Karpas-422 (cell line): ENCODE measurements at regions not wholly inside any gene's neighbourhood (a gene's known extent, or its start where the extent isn't known, plus 50 kb on each side); places are given as distances from the start of the nearest gene placed in this dataset.

ENCODE experiments used
- DNase-seq: peaks from one replicate; pipeline ENCODE4 v3.0.0-alpha.2; 2015
- H2AFZ ChIP-seq: fragments of 200-600 bp; sonication (generic); 2 replicates; pipeline ENCODE4 v1.6.1; 2014; ENCODE audit warnings: antibody characterized with exemption, low read length, mixed read lengths
- H3K27ac ChIP-seq: fragments of 200-600 bp; sonication (generic); 2 replicates; pipeline ENCODE4 v1.5.1; 2014; ENCODE audit warnings: mild to moderate bottlenecking, low read length, moderate library complexity
- H3K27me3 ChIP-seq: fragments of 200-600 bp; sonication (generic); 2 replicates; pipeline ENCODE4 v1.6.1; 2014; ENCODE audit warnings: low read length, mixed read lengths
- H3K36me3 ChIP-seq: fragments of 200-600 bp; sonication (generic); 2 replicates; pipeline ENCODE4 v1.6.1; 2014; ENCODE audit warnings: low read length, mixed read lengths; ENCODE audit not compliant: insufficient read depth
- H3K4me1 ChIP-seq: fragments of 200-600 bp; sonication (generic); 2 replicates; pipeline ENCODE4 v1.6.1; 2014; ENCODE audit warnings: mild to moderate bottlenecking, low read length, mixed read lengths
- H3K4me2 ChIP-seq: fragments of 200-600 bp; sonication (generic); 2 replicates; pipeline ENCODE4 v1.6.1; 2014; ENCODE audit warnings: low read length, low read depth, mild to moderate bottlenecking; ENCODE audit not compliant: poor library complexity, severe bottlenecking
- H3K4me3 ChIP-seq: fragments of 200-600 bp; sonication (generic); 2 replicates; pipeline ENCODE4 v1.5.1; 2014; ENCODE audit warnings: mild to moderate bottlenecking, antibody characterized with exemption, low read length, mixed read lengths
- H3K79me2 ChIP-seq: fragments of 200-600 bp; sonication (generic); 2 replicates; pipeline ENCODE4 v1.6.1; 2014; ENCODE audit warnings: mild to moderate bottlenecking, low read length, mixed read lengths
- H3K9ac ChIP-seq: fragments of 200-600 bp; sonication (generic); 2 replicates; pipeline ENCODE4 v1.6.0; 2014; ENCODE audit warnings: low read length
- H3K9me2 ChIP-seq: fragments of 200-600 bp; sonication (generic), shearing (Covaris generic); replicated peaks from 2 replicates; pipeline ENCODE4 v1.6.0; 2014; ENCODE audit warnings: mild to moderate bottlenecking, low read length, moderate library complexity; ENCODE audit not compliant: insufficient read depth
- H3K9me3 ChIP-seq: fragments of 300-700, 200-600 bp; sonication (generic); 2 replicates; pipeline ENCODE4 v1.6.1; 2014; ENCODE audit warnings: low read length, mixed read lengths
- H4K20me1 ChIP-seq: fragments of 200-600 bp; sonication (generic); 2 replicates; pipeline ENCODE4 v1.6.1; 2014; ENCODE audit warnings: mild to moderate bottlenecking, antibody characterized with exemption, low read length, low read depth; ENCODE audit not compliant: insufficient read depth

- Histone ChIP-seq H3K9ac (no peak overlapping the region), H3K4me2 (no peak overlapping the region)
Measured at GRCh38 chr2:200748779-200749178, 62.9 kb upstream of the BZW1 start.

GRCh38 chr2:200749631-200750322, 61.9 kb upstream of the BZW1 start:
- no peaks in the 10 kb centered on the region for H3K9me3 ChIP-seq
- H2AFZ ChIP-seq, result no peak overlapping the region
- DNase-seq, result no peak
- H3K36me3 ChIP-seq, result no peaks in the 10 kb centered on the region
- no peak overlapping the region for H3K4me3 ChIP-seq
- no peaks in the 10 kb centered on the region for H3K4me1 ChIP-seq
- H3K9me2 ChIP-seq, result no peaks in the 10 kb centered on the region
- H3K27ac ChIP-seq, result no peak overlapping the region
- H4K20me1 ChIP-seq, result no peaks in the 10 kb centered on the region
- H3K9ac ChIP-seq, result no peak overlapping the region
- H3K27me3 ChIP-seq, result no peaks in the 10 kb centered on the region
- H3K79me2 ChIP-seq, result no peaks in the 10 kb centered on the region
- H3K4me2 ChIP-seq, result no peak overlapping the region

More at GRCh38 chr2:200748779-200749178, 62.9 kb upstream of the BZW1 start:
- Histone ChIP-seq H3K36me3 (no peaks in the 10 kb centered on the region), H4K20me1 (no peaks in the 10 kb centered on the region), H3K27ac (no peak overlapping the region), H3K9me3 (no peaks in the 10 kb centered on the region), H3K4me1 (no peaks in the 10 kb centered on the region), H3K27me3 (no peaks in the 10 kb centered on the region), H3K79me2 (no peaks in the 10 kb centered on the region), H2AFZ (no peak overlapping the region), H3K9me2 (no peaks in the 10 kb centered on the region), H3K4me3 (no peak overlapping the region)
- DNase-seq, result no peak

- Histone ChIP-seq H3K27me3 (no peaks in the 10 kb centered on the region), H3K4me3 (no peak overlapping the region), H3K4me2 (no peak overlapping the region), H3K9me2 (no peaks in the 10 kb centered on the region), H2AFZ (no peak overlapping the region), H4K20me1 (no peaks in the 10 kb centered on the region), H3K27ac (no peak overlapping the region), H3K9ac (no peak overlapping the region), H3K36me3 (no peaks in the 10 kb centered on the region), H3K4me1 (no peaks in the 10 kb centered on the region), H3K79me2 (no peaks in the 10 kb centered on the region), H3K9me3 (no peaks in the 10 kb centered on the region)
- DNase-seq, result no peak
Measured at GRCh38 chr2:200750323-200750910, 61.3 kb upstream of the BZW1 start.

GRCh38 chr2:200751786-200752185, 59.9 kb upstream of the BZW1 start:
- no peak for DNase-seq
- H3K9me3 ChIP-seq, result no peaks in the 10 kb centered on the region
- no peaks in the 10 kb centered on the region for H3K79me2 ChIP-seq
- no peak overlapping the region for H3K4me3 ChIP-seq
- H3K27me3 ChIP-seq, result no peaks in the 10 kb centered on the region
- H3K9ac ChIP-seq, result no peak overlapping the region
- H3K4me2 ChIP-seq, result no peak overlapping the region
- H3K4me1 ChIP-seq, result peaks cover 11% of the 10 kb centered on the region
- H3K9me2 ChIP-seq, result no peaks in the 10 kb centered on the region
- no peaks in the 10 kb centered on the region for H4K20me1 ChIP-seq
- no peak overlapping the region for H3K27ac ChIP-seq
- no peaks in the 10 kb centered on the region for H3K36me3 ChIP-seq
- H2AFZ ChIP-seq, result no peak overlapping the region

GRCh38 chr2:200752332-200752731, 59.4 kb upstream of the BZW1 start:
- Histone ChIP-seq H3K9me2 (no peaks in the 10 kb centered on the region), H4K20me1 (no peaks in the 10 kb centered on the region), H3K27ac (no peak overlapping the region), H3K9ac (no peak overlapping the region), H3K9me3 (no peaks in the 10 kb centered on the region), H3K27me3 (no peaks in the 10 kb centered on the region), H3K36me3 (no peaks in the 10 kb centered on the region), H3K79me2 (no peaks in the 10 kb centered on the region), H3K4me2 (no peak overlapping the region), H3K4me3 (no peak overlapping the region), H2AFZ (no peak overlapping the region), H3K4me1 (peaks cover 17% of the 10 kb centered on the region)
- DNase-seq, result no peak

GRCh38 chr2:200752835-200753234, 58.9 kb upstream of the BZW1 start:
- no peaks in the 10 kb centered on the region for H3K9me2 ChIP-seq
- H3K27me3 ChIP-seq, result no peaks in the 10 kb centered on the region
- H3K4me2 ChIP-seq, result no peak overlapping the region
- H3K27ac ChIP-seq, result no peak overlapping the region
- H3K9me3 ChIP-seq, result no peaks in the 10 kb centered on the region
- H4K20me1 ChIP-seq, result no peaks in the 10 kb centered on the region
- H3K36me3 ChIP-seq, result no peaks in the 10 kb centered on the region
- no peak for DNase-seq
- H2AFZ ChIP-seq, result no peak overlapping the region
- no peak overlapping the region for H3K4me3 ChIP-seq
- H3K9ac ChIP-seq, result no peak overlapping the region
- no peaks in the 10 kb centered on the region for H3K79me2 ChIP-seq
- H3K4me1 ChIP-seq, result peaks cover 22% of the 10 kb centered on the region

GRCh38 chr2:200756618-200757321, 54.9 kb upstream of the BZW1 start:
- Histone ChIP-seq H3K27me3 (no peaks in the 10 kb centered on the region), H3K4me2 (peak overlapping the region; percentile 41), H3K79me2 (no peaks in the 10 kb centered on the region), H3K9me2 (no peaks in the 10 kb centered on the region), H3K9ac (peak overlapping the region; percentile 21; the same call in 1 of the 2 replicates), H3K27ac (no peak overlapping the region), H3K4me1 (peaks cover 28% of the 10 kb centered on the region), H4K20me1 (no peaks in the 10 kb centered on the region), H3K4me3 (no peak overlapping the region), H3K9me3 (no peaks in the 10 kb centered on the region), H2AFZ (no peak overlapping the region), H3K36me3 (no peaks in the 10 kb centered on the region)
- DNase-seq, result peak; percentile 56

- Histone ChIP-seq H4K20me1 (no peaks in the 10 kb centered on the region), H3K9me2 (no peaks in the 10 kb centered on the region), H3K27ac (no peak overlapping the region), H3K4me3 (no peak overlapping the region), H3K9ac (peak overlapping the region; percentile 21; the same call in 1 of the 2 replicates), H3K27me3 (no peaks in the 10 kb centered on the region), H3K4me1 (peaks cover 28% of the 10 kb centered on the region), H3K4me2 (peak overlapping the region; percentile 41), H2AFZ (no peak overlapping the region), H3K36me3 (no peaks in the 10 kb centered on the region), H3K9me3 (no peaks in the 10 kb centered on the region), H3K79me2 (no peaks in the 10 kb centered on the region)
- DNase-seq, result peak; percentile 44
Measured at GRCh38 chr2:200757399-200757798, 54.3 kb upstream of the BZW1 start.
